Smooth muscle cell (in vitro differentiated cells): ENCODE measurements at regions not wholly inside any gene's neighbourhood (a gene's known extent, or its start where the extent isn't known, plus 50 kb on each side); places are given as distances from the start of the nearest gene placed in this dataset.

Experiments
- DNase-seq: peaks from one replicate; lab custom pipeline; 2025; ENCODE audit not compliant: unreplicated experiment; lab: John Stamatoyannopoulos, UW
- H2AFZ ChIP-seq: fragments of 200-600 bp; sonication (generic); 2 replicates; pipeline ENCODE4 v1.6.0; 2016; ENCODE audit warnings: antibody characterized with exemption, low read depth, mild to moderate bottlenecking
- H3F3A ChIP-seq: fragments of 200-600 bp; sonication (generic); 2 replicates; pipeline ENCODE4 v1.6.0; 2017; ENCODE audit warnings: antibody characterized with exemption, low read depth
- H3K27ac ChIP-seq: fragments of 200-600 bp; sonication (generic); 2 replicates; pipeline ENCODE4 v1.5.1; 2016; ENCODE audit warnings: low read depth, mild to moderate bottlenecking
- H3K27me3 ChIP-seq: fragments of 200-600 bp; sonication (generic); 2 replicates; pipeline ENCODE4 v1.6.1; 2016; ENCODE audit warnings: low read depth, mild to moderate bottlenecking
- H3K36me3 ChIP-seq: fragments of 200-600 bp; sonication (generic); 2 replicates; pipeline ENCODE4 v1.5.1; 2016; ENCODE audit warnings: low read depth
- H3K4me1 ChIP-seq: fragments of 200-600 bp; sonication (generic); 2 replicates; pipeline ENCODE4 v1.5.1; 2016; ENCODE audit warnings: low read depth
- H3K4me2 ChIP-seq: fragments of 200-600 bp; sonication (generic); 2 replicates; pipeline ENCODE4 v1.6.0; 2016; ENCODE audit warnings: mild to moderate bottlenecking
- H3K4me3 ChIP-seq: fragments of 200-600 bp; sonication (generic); 2 replicates; pipeline ENCODE4 v1.5.1; 2016; ENCODE audit warnings: mild to moderate bottlenecking
- H3K79me2 ChIP-seq: fragments of 200-600 bp; sonication (generic); 2 replicates; pipeline ENCODE4 v1.6.0; 2016; ENCODE audit warnings: low read depth, mild to moderate bottlenecking
- H3K9ac ChIP-seq: fragments of 200-600 bp; sonication (generic); 2 replicates; pipeline ENCODE4 v1.6.0; 2016; ENCODE audit warnings: low read depth
- H3K9me3 ChIP-seq: fragments of 200-600 bp; sonication (generic); replicated peaks from 2 replicates; pipeline ENCODE4 v1.5.1; 2016; ENCODE audit warnings: low read depth
- H4K20me1 ChIP-seq: fragments of 200-600 bp; sonication (generic); 2 replicates; pipeline ENCODE4 v1.6.0; 2016; ENCODE audit warnings: low read depth
- CTCF ChIP-seq: fragments of 200-600 bp; sonication (generic); IDR thresholded peaks from 2 replicates; pipeline ENCODE4 v1.5.1; 2017; ENCODE audit warnings: borderline replicate concordance, mild to moderate bottlenecking, antibody characterized with exemption; ENCODE audit not compliant: insufficient read depth, poor library complexity, severe bottlenecking
- WGBS: methylation state at CpG from one replicate; pipeline ENCODE4 v1.1.7; 2016; ENCODE audit warnings: low lambda C conversion rate; 5-methylcytosine and 5-hydroxymethylcytosine counted together

GRCh38 chr21:19501115-19501514, 1097.5 kb upstream of the TMPRSS15 start:
- Histone ChIP-seq H3K4me1 (no peaks in the 10 kb centered on the region), H3K9ac (no peak overlapping the region), H3K27me3 (no peaks in the 10 kb centered on the region), H3K79me2 (no peaks in the 10 kb centered on the region), H3K36me3 (no peaks in the 10 kb centered on the region), H3F3A (no peaks in the 10 kb centered on the region), H3K9me3 (no peaks in the 10 kb centered on the region), H2AFZ (no peak overlapping the region), H3K4me3 (no peak overlapping the region), H4K20me1 (no peaks in the 10 kb centered on the region), H3K27ac (no peak overlapping the region), H3K4me2 (no peak overlapping the region)
- TF ChIP-seq CTCF: no peak
- DNase-seq: no peak
- 92% methylated on average over 3 of the region's 3 CpGs for WGBS

DNA sequence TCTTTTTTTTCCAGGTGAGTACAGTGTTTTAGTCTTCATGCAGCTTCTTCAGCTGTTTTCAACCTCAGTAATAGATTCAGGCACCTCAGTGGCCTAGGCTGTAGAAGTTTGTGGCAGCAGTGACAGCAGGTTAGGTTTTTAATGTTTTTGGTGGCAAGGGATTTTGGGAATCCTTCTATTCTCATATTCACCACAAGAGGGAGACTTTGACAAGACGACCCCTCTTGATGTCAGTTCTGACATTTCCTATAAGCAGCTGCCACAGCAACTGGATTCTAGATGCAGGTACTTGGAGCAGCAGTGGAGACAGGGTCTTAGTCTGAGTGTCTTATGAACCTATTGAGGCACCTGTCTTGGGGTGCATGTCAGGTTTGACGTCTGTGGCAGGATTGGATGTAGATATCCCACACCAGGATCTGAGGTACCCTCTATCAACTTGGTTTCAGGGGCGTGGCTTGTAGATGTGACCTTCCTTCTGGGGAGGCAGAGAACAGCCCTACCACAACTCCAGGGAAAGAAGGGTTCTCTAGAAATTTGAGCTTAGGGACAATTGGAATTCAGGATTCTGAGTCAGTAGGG, 1104.2 kb upstream of the TMPRSS15 start:
- Histone ChIP-seq H2AFZ (no peak overlapping the region), H4K20me1 (no peaks in the 10 kb centered on the region), H3K9me3 (no peaks in the 10 kb centered on the region), H3K27ac (no peak overlapping the region), H3K4me1 (no peaks in the 10 kb centered on the region), H3F3A (no peaks in the 10 kb centered on the region), H3K36me3 (no peaks in the 10 kb centered on the region), H3K79me2 (no peaks in the 10 kb centered on the region), H3K4me2 (no peak overlapping the region), H3K27me3 (no peaks in the 10 kb centered on the region), H3K9ac (no peak overlapping the region), H3K4me3 (no peak overlapping the region)
- TF ChIP-seq CTCF: peak; percentile 45
- WGBS: 54% methylated on average over 3 of the region's 3 CpGs
- no peak for DNase-seq

DNA sequence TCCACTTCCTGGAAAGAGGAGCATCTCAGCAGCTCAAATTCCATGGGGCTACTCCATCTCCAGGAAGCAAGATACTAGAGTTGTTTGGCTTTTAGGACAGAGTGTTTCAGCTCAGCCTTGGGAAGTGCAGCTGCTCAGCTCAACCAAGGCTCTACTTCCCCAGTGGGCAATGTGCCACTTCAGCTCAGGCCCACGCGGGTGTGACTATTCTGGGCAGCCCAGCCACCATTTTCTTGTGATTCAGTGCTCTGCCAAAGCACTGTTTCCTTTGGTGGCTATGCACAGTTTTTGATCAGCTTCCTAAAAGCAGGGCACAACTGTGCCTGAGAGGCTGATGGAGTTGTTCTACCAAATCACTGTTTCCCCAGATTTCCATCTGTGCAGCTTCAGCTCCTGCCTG, 1104.9 kb upstream of the TMPRSS15 start:
- Histone ChIP-seq H3K27me3 (no peaks in the 10 kb centered on the region), H3K9me3 (no peaks in the 10 kb centered on the region), H3K4me1 (no peaks in the 10 kb centered on the region), H4K20me1 (no peaks in the 10 kb centered on the region), H3K4me2 (no peak overlapping the region), H3K27ac (no peak overlapping the region), H3K4me3 (no peak overlapping the region), H3K36me3 (no peaks in the 10 kb centered on the region), H3F3A (no peaks in the 10 kb centered on the region), H3K79me2 (no peaks in the 10 kb centered on the region), H3K9ac (no peak overlapping the region), H2AFZ (no peak overlapping the region)
- DNase-seq: no peak
- 97% methylated on average over 2 of the region's 2 CpGs for WGBS
- no peak for TF ChIP-seq CTCF

DNA sequence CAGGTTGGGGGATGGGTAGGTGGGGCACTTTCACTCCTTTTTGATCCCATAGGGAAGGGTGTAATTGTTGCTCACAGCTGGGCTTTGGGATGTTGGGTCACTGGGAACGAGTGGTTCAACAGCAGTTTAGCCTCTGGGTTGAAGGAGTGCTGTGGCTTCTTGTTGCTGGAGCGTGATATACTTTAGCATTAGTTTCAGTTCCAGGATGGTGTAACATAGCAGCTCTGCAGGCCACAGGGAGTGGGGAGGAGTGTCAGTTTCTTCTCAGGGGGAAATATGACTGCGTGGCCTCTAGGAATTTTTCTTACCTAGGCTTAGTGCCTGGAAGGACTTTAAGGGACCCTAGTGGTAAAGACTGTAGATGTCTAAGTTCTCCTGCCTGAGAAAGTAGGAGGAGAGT, 1105.3 kb upstream of the TMPRSS15 start:
- no peaks in the 10 kb centered on the region for H3K27me3 ChIP-seq
- TF ChIP-seq CTCF: no peak
- no peaks in the 10 kb centered on the region for H3K9me3 ChIP-seq
- H3K27ac ChIP-seq: no peak overlapping the region
- H3K9ac ChIP-seq: no peak overlapping the region
- H3K36me3 ChIP-seq: no peaks in the 10 kb centered on the region
- H4K20me1 ChIP-seq: no peaks in the 10 kb centered on the region
- H3K4me2 ChIP-seq: no peak overlapping the region
- no peak for DNase-seq
- no peaks in the 10 kb centered on the region for H3K4me1 ChIP-seq
- H3F3A ChIP-seq: no peaks in the 10 kb centered on the region
- no peaks in the 10 kb centered on the region for H3K79me2 ChIP-seq
- no peak overlapping the region for H2AFZ ChIP-seq
- no peak overlapping the region for H3K4me3 ChIP-seq
- 94% methylated on average over 3 of the region's 3 CpGs for WGBS
